Panc1 (cell line): ENCODE measurements at regions not wholly inside any gene's neighbourhood (a gene's known extent, or its start where the extent isn't known, plus 50 kb on each side); places are given as distances from the start of the nearest gene placed in this dataset.

Experiments
- ATAC-seq: fragments of 200-7000 bp; cut with Tn5 transposase; 2 replicates; pipeline ENCODE4 v1.9.1; 2020; ENCODE audit warnings: mild to moderate bottlenecking, moderate library complexity
- BruUV-seq: library from RNA; stranded (reverse); fragments of 400-500 nt; replicated peaks from 2 replicates; lab custom pipeline; 2021; lab: Mats Ljungman, UMichigan
- CTCF ChIA-PET: fragments of 300-600 bp; sonication (Branson Sonifier 250); formaldehyde crosslinking; loops from one replicate; lab custom pipeline; 2022; ENCODE audit warnings: antibody characterized with exemption; lab: Charles Lee
- POLR2A ChIA-PET: fragments of 300-600 bp; sonication (Branson Sonifier 250); formaldehyde crosslinking; loops from one replicate; lab custom pipeline; 2022; ENCODE audit warnings: antibody characterized with exemption; lab: Charles Lee
- DNase-seq: peaks from one replicate; pipeline ENCODE4 v3.0.0-alpha.2; 2010; ENCODE audit warnings: low read depth, low spot score
- H3K27ac ChIP-seq: 2 replicates; pipeline ENCODE4 v1.5.1; 2011; ENCODE audit warnings: mild to moderate bottlenecking, low read length, inconsistent platforms
- H3K27me3 ChIP-seq: fragments of 200-500 bp; sonication (Bioruptor generic); 2 replicates; pipeline ENCODE4 v1.6.0; 2014; ENCODE audit warnings: low read length, inconsistent platforms; ENCODE audit not compliant: control insufficient read depth, insufficient read depth
- H3K36me3 ChIP-seq: fragments of 200-500 bp; sonication (Bioruptor generic); 2 replicates; pipeline ENCODE4 v1.5.1; 2014; ENCODE audit warnings: inconsistent platforms, mild to moderate bottlenecking, low read length, moderate library complexity; ENCODE audit not compliant: control insufficient read depth, insufficient read depth
- H3K4me1 ChIP-seq: 2 replicates; pipeline ENCODE4 v1.5.1; 2011; ENCODE audit warnings: inconsistent platforms, mild to moderate bottlenecking, low read length, moderate library complexity; ENCODE audit not compliant: control insufficient read depth, insufficient read depth
- H3K4me3 ChIP-seq, 2 experiments: 2 replicates each; pipeline ENCODE4 v1.5.1; 2011 to 2012; ENCODE audit warnings: low read depth in 2 of 2, low read length in 2 of 2, mild to moderate bottlenecking in 2 of 2, inconsistent platforms in 1 of 2, moderate library complexity in 1 of 2
- H3K9me3 ChIP-seq: fragments of 200-500 bp; sonication (Bioruptor generic); 2 replicates; pipeline ENCODE4 v1.5.1; 2014; ENCODE audit warnings: low read depth, mild to moderate bottlenecking, inconsistent platforms, low read length, moderate library complexity; ENCODE audit not compliant: control insufficient read depth, insufficient read depth
- POLR2AphosphoS5 ChIP-seq: IDR thresholded peaks from 2 replicates; pipeline ENCODE4 v1.6.1; 2012; ENCODE audit warnings: mild to moderate bottlenecking, low read depth, low read length, moderate library complexity
- REST ChIP-seq, 2 experiments: IDR thresholded peaks; 2 replicates each; pipeline ENCODE4 v1.6.1; 2011 to 2012; ENCODE audit warnings: low read depth in 2 of 2, control low read depth in 1 of 2, low read length in 1 of 2, mild to moderate bottlenecking in 1 of 2, moderate library complexity in 1 of 2; ENCODE audit not compliant: insufficient read depth in 1 of 2
- SIN3A ChIP-seq: IDR thresholded peaks from 2 replicates; pipeline ENCODE4 v1.6.1; 2012; ENCODE audit warnings: low read depth, mild to moderate bottlenecking, low read length, moderate library complexity, borderline replicate concordance; ENCODE audit not compliant: insufficient read depth
- TCF7L2 ChIP-seq: IDR thresholded peaks from 2 replicates; pipeline ENCODE4 v1.6.1; 2011; ENCODE audit warnings: mild to moderate bottlenecking, low read depth, low read length, inconsistent platforms
- in situ Hi-C: cut with HindIII; loops from 2 replicates; pipeline ENCODE4 v1.10.0; 2016; ENCODE audit warnings: low sequenced_read_pairs, low pct_unique_long_range_greater_than_20kb
- intact Hi-C: fragments of 100-400 bp; cut with micrococcal nuclease; formaldehyde crosslinking; loops from one replicate; pipeline ENCODE4 v1.10.0; 2022; ENCODE audit not compliant: unreplicated experiment
- TF ChIP-seq, protein P1 (sequence below): fragments of 450-650 bp; IDR thresholded peaks from 2 replicates; pipeline ENCODE4 v1.5.1; 2017; ENCODE audit warnings: mild to moderate bottlenecking

GRCh38 chr20:51096582-51097267 lies 73.8 kb upstream of the KCNG1 start:
- Histone ChIP-seq H3K27me3 (peaks cover 8% of the 10 kb centered on the region; the same call in 1 of the 2 replicates), H3K4me1 (peaks cover 2% of the 10 kb centered on the region; the same call in 1 of the 2 replicates), H3K36me3 (no peaks in the 10 kb centered on the region), H3K4me3 (no peak overlapping the region), H3K27ac (no peak overlapping the region), H3K9me3 (no peaks in the 10 kb centered on the region)
- in situ Hi-C loops: no loop called here
- TF ChIP-seq SIN3A (no peak), REST (IDR thresholded peaks at IDR 0.05; ENCODE audit: insufficient read depth in 1 of 2, low read depth in 2 of 2, low read length in 1 of 2) (no peak), TCF7L2 (no peak), POLR2AphosphoS5 (no peak)
- TF ChIP-seq, protein P1, sequence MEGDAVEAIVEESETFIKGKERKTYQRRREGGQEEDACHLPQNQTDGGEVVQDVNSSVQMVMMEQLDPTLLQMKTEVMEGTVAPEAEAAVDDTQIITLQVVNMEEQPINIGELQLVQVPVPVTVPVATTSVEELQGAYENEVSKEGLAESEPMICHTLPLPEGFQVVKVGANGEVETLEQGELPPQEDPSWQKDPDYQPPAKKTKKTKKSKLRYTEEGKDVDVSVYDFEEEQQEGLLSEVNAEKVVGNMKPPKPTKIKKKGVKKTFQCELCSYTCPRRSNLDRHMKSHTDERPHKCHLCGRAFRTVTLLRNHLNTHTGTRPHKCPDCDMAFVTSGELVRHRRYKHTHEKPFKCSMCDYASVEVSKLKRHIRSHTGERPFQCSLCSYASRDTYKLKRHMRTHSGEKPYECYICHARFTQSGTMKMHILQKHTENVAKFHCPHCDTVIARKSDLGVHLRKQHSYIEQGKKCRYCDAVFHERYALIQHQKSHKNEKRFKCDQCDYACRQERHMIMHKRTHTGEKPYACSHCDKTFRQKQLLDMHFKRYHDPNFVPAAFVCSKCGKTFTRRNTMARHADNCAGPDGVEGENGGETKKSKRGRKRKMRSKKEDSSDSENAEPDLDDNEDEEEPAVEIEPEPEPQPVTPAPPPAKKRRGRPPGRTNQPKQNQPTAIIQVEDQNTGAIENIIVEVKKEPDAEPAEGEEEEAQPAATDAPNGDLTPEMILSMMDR: no peak
- no peak for DNase-seq
- BruUV-seq: no TSS peak
- intact Hi-C loops: no loop called here
- ATAC-seq: no peak
- ChIA-PET POLR2A (no interaction called here), CTCF (no interaction called here)

GRCh38 chr20:51095633-51096521 lies 73.0 kb upstream of the KCNG1 start:
- TF ChIP-seq POLR2AphosphoS5 (no peak), REST (IDR thresholded peaks at IDR 0.05; ENCODE audit: insufficient read depth in 1 of 2, low read depth in 2 of 2, low read length in 1 of 2) (no peak), TCF7L2 (no peak), SIN3A (no peak)
- TF ChIP-seq, protein P1: no peak
- H3K27me3 ChIP-seq: peaks cover 12% of the 10 kb centered on the region; the same call in 1 of the 2 replicates
- DNase-seq (no peak), ATAC-seq (no peak)
- in situ Hi-C loops: no loop called here
- no TSS peak for BruUV-seq
- ChIA-PET POLR2A (interaction anchor here (0.6 kb wide), 1 partner anchor 11 kb away, joined by 5 read pairs; no protein-coding TSS in a partner anchor), CTCF (no interaction called here)
- no peak overlapping the region for H3K4me3 ChIP-seq
- H3K9me3 ChIP-seq: no peaks in the 10 kb centered on the region
- peaks cover 2% of the 10 kb centered on the region; the same call in 1 of the 2 replicates for H3K4me1 ChIP-seq
- no peak overlapping the region for H3K27ac ChIP-seq
- intact Hi-C loops: no loop called here
- H3K36me3 ChIP-seq: no peaks in the 10 kb centered on the region
